ENCODE measurements at regions not wholly inside any gene's neighbourhood (a gene's known extent, or its start where the extent isn't known, plus 50 kb on each side); places are given as distances from the start of the nearest gene placed in this dataset.

GRCh38 chr17:79311373-79311772 lies 236.7 kb downstream of the ENGASE start:
- TF ChIP-seq POLR2A (IDR thresholded peaks at IDR 0.05) (no peak), CTCF (IDR thresholded peaks at IDR 0.05 in 8 of 11, conservative IDR thresholded peaks at IDR 0.05 in 3 of 11) (no peak)
